Dendritic cell treated with granulocyte-macrophage colony-stimulating factor and Interleukin-4, amounts not matched to agents 40 ng/mL and 50 ng/mL, for 4 days (primary cell): ENCODE measurements at regions not wholly inside any gene's neighbourhood (a gene's known extent, or its start where the extent isn't known, plus 50 kb on each side); places are given as distances from the start of the nearest gene placed in this dataset.
A peak's percentile ranks its signal among the peaks of the same experiment; 100 is the strongest.
"Not testable (repeated sequence)": the region's sequence is repeated elsewhere in the genome, so short reads cannot be mapped to it uniquely, and the experiment has no call there.

Experiments used
- H3K27ac Mint-ChIP-seq: one replicate; pipeline ENCODE4 v1.8.0; 2022; ENCODE audit warnings: mild to moderate bottlenecking, mixed read lengths
- H3K27me3 Mint-ChIP-seq: one replicate; pipeline ENCODE4 v1.8.0; 2022; ENCODE audit warnings: mild to moderate bottlenecking, mixed read lengths
- H3K36me3 Mint-ChIP-seq: one replicate; pipeline ENCODE4 v1.8.0; 2022; ENCODE audit warnings: low read depth, mixed read lengths
- H3K4me1 Mint-ChIP-seq: one replicate; pipeline ENCODE4 v1.8.0; 2022; ENCODE audit warnings: low read depth, mixed read lengths
- H3K4me3 Mint-ChIP-seq: one replicate; pipeline ENCODE4 v1.8.0; 2022; ENCODE audit warnings: mild to moderate bottlenecking, moderate library complexity, mixed read lengths
- H3K9me3 Mint-ChIP-seq: one replicate; pipeline ENCODE4 v1.8.0; 2022; ENCODE audit warnings: mixed read lengths
- intact Hi-C: fragments of 100-400 bp; cut with micrococcal nuclease; formaldehyde crosslinking; loops from one replicate; pipeline ENCODE4 v1.15.0; 2022

GRCh38 chr9:99633265-99633664, 188.4 kb upstream of the NR4A3 start:
- Mint-ChIP-seq H3K4me3 (no peak overlapping the region), H3K27me3 (no peaks in the 10 kb centered on the region), H3K9me3 (no peaks in the 10 kb centered on the region), H3K27ac (peak overlapping the region; percentile 79), H3K4me1 (peaks cover 38% of the 10 kb centered on the region), H3K36me3 (no peaks in the 10 kb centered on the region)
- intact Hi-C loops: no loop called here

- intact Hi-C loops: loop anchor here (1.0 kb wide), 1 partner anchor 26 kb away; no protein-coding TSS in a partner anchor
- H3K9me3 Mint-ChIP-seq: no peaks in the 10 kb centered on the region
- peaks cover 29% of the 10 kb centered on the region for H3K4me1 Mint-ChIP-seq
- peak overlapping the region; percentile 79 for H3K27ac Mint-ChIP-seq
- no peaks in the 10 kb centered on the region for H3K27me3 Mint-ChIP-seq
- H3K36me3 Mint-ChIP-seq: no peaks in the 10 kb centered on the region
- H3K4me3 Mint-ChIP-seq: no peak overlapping the region
These were observed 187.5 kb upstream of the NR4A3 start for GRCh38 chr9:99634186-99634585.

GRCh38 chr9:99635032-99635431, 186.7 kb upstream of the NR4A3 start:
- Mint-ChIP-seq H3K36me3 (no peaks in the 10 kb centered on the region), H3K4me1 (peaks cover 25% of the 10 kb centered on the region), H3K27ac (peak overlapping the region; percentile 79), H3K9me3 (no peaks in the 10 kb centered on the region), H3K27me3 (no peaks in the 10 kb centered on the region), H3K4me3 (no peak overlapping the region)
- intact Hi-C loops: no loop called here

GRCh38 chr9:99637641-99638040, 184.0 kb upstream of the NR4A3 start:
- H3K27ac Mint-ChIP-seq: no peak overlapping the region
- peaks cover 11% of the 10 kb centered on the region for H3K9me3 Mint-ChIP-seq
- no peaks in the 10 kb centered on the region for H3K36me3 Mint-ChIP-seq
- H3K4me3 Mint-ChIP-seq: no peak overlapping the region
- H3K4me1 Mint-ChIP-seq: peaks cover 22% of the 10 kb centered on the region
- H3K27me3 Mint-ChIP-seq: no peaks in the 10 kb centered on the region
- intact Hi-C loops: no loop called here

GRCh38 chr9:99638971-99639370, 182.7 kb upstream of the NR4A3 start:
- H3K27me3 Mint-ChIP-seq: no peaks in the 10 kb centered on the region
- intact Hi-C loops: no loop called here
- no peaks in the 10 kb centered on the region for H3K36me3 Mint-ChIP-seq
- H3K4me3 Mint-ChIP-seq: no peak overlapping the region
- peaks cover 13% of the 10 kb centered on the region for H3K4me1 Mint-ChIP-seq
- H3K27ac Mint-ChIP-seq: no peak overlapping the region
- peaks cover 11% of the 10 kb centered on the region for H3K9me3 Mint-ChIP-seq

- Mint-ChIP-seq H3K27ac (no peak overlapping the region), H3K4me1 (no peaks in the 10 kb centered on the region), H3K4me3 (no peak overlapping the region), H3K9me3 (peaks cover 16% of the 10 kb centered on the region), H3K36me3 (no peaks in the 10 kb centered on the region), H3K27me3 (no peaks in the 10 kb centered on the region)
- intact Hi-C loops: no loop called here
These were observed 174.1 kb upstream of the NR4A3 start for GRCh38 chr9:99647604-99648003.

GRCh38 chr9:99650187-99650874, 171.4 kb upstream of the NR4A3 start:
- Mint-ChIP-seq H3K27ac (no peak overlapping the region), H3K4me1 (no peaks in the 10 kb centered on the region), H3K9me3 (peaks cover 34% of the 10 kb centered on the region), H3K4me3 (no peak overlapping the region), H3K36me3 (no peaks in the 10 kb centered on the region), H3K27me3 (no peaks in the 10 kb centered on the region)
- intact Hi-C loops: no loop called here

GRCh38 chr9:99660191-99660636, 161.5 kb upstream of the NR4A3 start:
- Mint-ChIP-seq H3K27me3 (no peaks in the 10 kb centered on the region), H3K4me1 (peaks cover 30% of the 10 kb centered on the region), H3K9me3 (no peaks in the 10 kb centered on the region), H3K4me3 (peak overlapping the region; percentile 42), H3K36me3 (no peaks in the 10 kb centered on the region), H3K27ac (peak overlapping the region; percentile 78)
- intact Hi-C loops: loop anchor here (1.0 to 2.0 kb wide), 3 partner anchors 26 to 161 kb away; partner anchors contain the start of gene NR4A3

- no peaks in the 10 kb centered on the region for H3K27me3 Mint-ChIP-seq
- peaks cover 36% of the 10 kb centered on the region for H3K4me1 Mint-ChIP-seq
- no peaks in the 10 kb centered on the region for H3K36me3 Mint-ChIP-seq
- H3K9me3 Mint-ChIP-seq: no peaks in the 10 kb centered on the region
- no peak overlapping the region for H3K4me3 Mint-ChIP-seq
- H3K27ac Mint-ChIP-seq: no peak overlapping the region
- intact Hi-C loops: no loop called here
These were observed 158.4 kb upstream of the NR4A3 start for GRCh38 chr9:99663297-99663696.

- H3K27me3 Mint-ChIP-seq: no peaks in the 10 kb centered on the region
- H3K9me3 Mint-ChIP-seq: no peaks in the 10 kb centered on the region
- H3K4me3 Mint-ChIP-seq: no peak overlapping the region
- intact Hi-C loops: no loop called here
- H3K36me3 Mint-ChIP-seq: no peaks in the 10 kb centered on the region
- H3K27ac Mint-ChIP-seq: peak overlapping the region; percentile 53
- peaks cover 31% of the 10 kb centered on the region for H3K4me1 Mint-ChIP-seq
These were observed 157.8 kb upstream of the NR4A3 start for GRCh38 chr9:99663856-99664255.

- H3K4me3 Mint-ChIP-seq: no peak overlapping the region
- no peaks in the 10 kb centered on the region for H3K9me3 Mint-ChIP-seq
- peaks cover 16% of the 10 kb centered on the region for H3K4me1 Mint-ChIP-seq
- peaks cover 9% of the 10 kb centered on the region for H3K27me3 Mint-ChIP-seq
- no peaks in the 10 kb centered on the region for H3K36me3 Mint-ChIP-seq
- no peak overlapping the region for H3K27ac Mint-ChIP-seq
- intact Hi-C loops: no loop called here
These were observed 155.1 kb upstream of the NR4A3 start for GRCh38 chr9:99666571-99666970.

- H3K36me3 Mint-ChIP-seq, H3K9me3 Mint-ChIP-seq, H3K4me1 Mint-ChIP-seq, H3K27ac Mint-ChIP-seq, H3K27me3 Mint-ChIP-seq, H3K4me3 Mint-ChIP-seq, intact Hi-C loops: not testable (repeated sequence)
These were observed 150.8 kb upstream of the NR4A3 start for GRCh38 chr9:99670886-99671285.

GRCh38 chr9:99677281-99677680, 144.4 kb upstream of the NR4A3 start:
- Mint-ChIP-seq H3K36me3 (peaks cover 2% of the 10 kb centered on the region), H3K4me3 (no peak overlapping the region), H3K27me3 (no peaks in the 10 kb centered on the region), H3K9me3 (peaks cover 35% of the 10 kb centered on the region), H3K27ac (no peak overlapping the region), H3K4me1 (peaks cover 18% of the 10 kb centered on the region)
- intact Hi-C loops: no loop called here

- intact Hi-C loops: no loop called here
- Mint-ChIP-seq H3K27ac (no peak overlapping the region), H3K27me3 (no peaks in the 10 kb centered on the region), H3K9me3 (peaks cover 41% of the 10 kb centered on the region), H3K4me3 (no peak overlapping the region), H3K4me1 (peaks cover 27% of the 10 kb centered on the region), H3K36me3 (peaks cover 6% of the 10 kb centered on the region)
These were observed 143.1 kb upstream of the NR4A3 start for GRCh38 chr9:99678566-99678965.

GRCh38 chr9:99680191-99680590, 141.5 kb upstream of the NR4A3 start:
- Mint-ChIP-seq H3K9me3 (peaks cover 41% of the 10 kb centered on the region), H3K36me3 (peaks cover 6% of the 10 kb centered on the region), H3K4me1 (peaks cover 27% of the 10 kb centered on the region), H3K27ac (no peak overlapping the region), H3K4me3 (no peak overlapping the region), H3K27me3 (no peaks in the 10 kb centered on the region)
- intact Hi-C loops: no loop called here
